IMR-90 (cell line): ENCODE measurements at regions not wholly inside any gene's neighbourhood (a gene's known extent, or its start where the extent isn't known, plus 50 kb on each side); places are given as distances from the start of the nearest gene placed in this dataset.
"Not testable (repeated sequence)": the region's sequence is repeated elsewhere in the genome, so short reads cannot be mapped to it uniquely, and the experiment has no call there.

Experiments
- ATAC-seq: fragments of 200-7000 bp; cut with Tn5 transposase; 2 replicates; pipeline ENCODE4 v1.9.1; 2020; ENCODE audit warnings: low read depth, mild to moderate bottlenecking, moderate library complexity
- BruUV-seq: library from RNA; stranded (reverse); fragments of 400-500 nt; replicated peaks from 2 replicates; lab custom pipeline; 2021; lab: Mats Ljungman, UMichigan
- CTCF ChIA-PET: fragments of 300-600 bp; formaldehyde crosslinking; extraction: SDS; loops from one replicate; lab custom pipeline; 2021; ENCODE audit warnings: antibody characterized with exemption; lab: Yijun Ruan, JAX
- POLR2A ChIA-PET: fragments of 300-600 bp; sonication (Branson Sonifier 250); formaldehyde crosslinking; loops from one replicate; lab custom pipeline; 2022; ENCODE audit warnings: antibody characterized with exemption; ENCODE audit not compliant: unreplicated experiment; lab: Charles Lee
- DNase-seq: peaks from one replicate; pipeline ENCODE4 v3.0.0; 2013
- H2AFZ ChIP-seq: replicated peaks from 2 replicates; pipeline ENCODE3; 2013; ENCODE audit warnings: low read length, mild to moderate bottlenecking; ENCODE audit not compliant: poor library complexity
- H2AK5ac ChIP-seq: 2 replicates; pipeline ENCODE4 v1.6.1; 2013; ENCODE audit warnings: low read depth, low read length, inconsistent platforms
- H2AK9ac ChIP-seq: replicated peaks from 2 replicates; pipeline ENCODE3; 2013; ENCODE audit warnings: mild to moderate bottlenecking, low read depth, low read length, moderate library complexity; ENCODE audit not compliant: poor library complexity
- H2BK120ac ChIP-seq: 2 replicates; pipeline ENCODE4 v1.6.1; 2013; ENCODE audit warnings: low read depth, low read length, inconsistent platforms
- H2BK15ac ChIP-seq: 3 replicates; pipeline ENCODE4 v1.6.1; 2013; ENCODE audit warnings: low read depth, low read length, inconsistent platforms
- H2BK20ac ChIP-seq: 2 replicates; pipeline ENCODE4 v1.6.1; 2013; ENCODE audit warnings: low read depth, mild to moderate bottlenecking, inconsistent platforms, low read length, moderate library complexity
- H2BK5ac ChIP-seq: 2 replicates; pipeline ENCODE4 v1.6.1; 2013; ENCODE audit warnings: mild to moderate bottlenecking, low read depth, low read length, inconsistent platforms; ENCODE audit not compliant: poor library complexity, severe bottlenecking
- H3K14ac ChIP-seq: replicated peaks from 2 replicates; pipeline ENCODE4 v1.6.1; 2013; ENCODE audit warnings: low read depth, low read length, inconsistent platforms
- H3K18ac ChIP-seq: 2 replicates; pipeline ENCODE4 v1.6.1; 2013; ENCODE audit warnings: low read depth, low read length, control low read depth
- H3K23ac ChIP-seq: 2 replicates; pipeline ENCODE4 v1.6.1; 2013; ENCODE audit warnings: low read depth, low read length, inconsistent platforms
- H3K27ac ChIP-seq: 2 replicates; pipeline ENCODE4 v1.5.1; 2013; ENCODE audit warnings: mild to moderate bottlenecking, control low read depth, low read length; ENCODE audit not compliant: insufficient read depth
- H3K27me3 ChIP-seq: 2 replicates; pipeline ENCODE4 v1.6.1; 2013; ENCODE audit warnings: low read length; ENCODE audit not compliant: control insufficient read depth, insufficient read depth
- H3K36me3 ChIP-seq: 2 replicates; pipeline ENCODE4 v1.6.1; 2013; ENCODE audit warnings: low read length, mixed read lengths; ENCODE audit not compliant: control insufficient read depth, insufficient read depth
- H3K4ac ChIP-seq: 2 replicates; pipeline ENCODE4 v1.6.1; 2013; ENCODE audit warnings: low read depth, low read length, inconsistent platforms
- H3K4me1 ChIP-seq: 2 replicates; pipeline ENCODE4 v1.6.1; 2013; ENCODE audit warnings: low read length, mixed read lengths; ENCODE audit not compliant: control insufficient read depth, insufficient read depth
- H3K4me2 ChIP-seq: 2 replicates; pipeline ENCODE4 v1.6.1; 2013; ENCODE audit warnings: low read depth, mild to moderate bottlenecking, control low read depth, low read length, moderate library complexity
- H3K4me3 ChIP-seq: 2 replicates; pipeline ENCODE4 v1.5.1; 2013; ENCODE audit warnings: low read depth, mild to moderate bottlenecking, control low read depth, low read length, moderate library complexity; ENCODE audit not compliant: insufficient read depth
- H3K56ac ChIP-seq: 2 replicates; pipeline ENCODE4 v1.6.1; 2013; ENCODE audit warnings: low read length, inconsistent platforms; ENCODE audit not compliant: insufficient read depth; ENCODE audit errors: extremely low read depth
- H3K79me1 ChIP-seq, 2 experiments: 2 replicates each; pipeline ENCODE4 v1.6.1; 2013; ENCODE audit warnings: low read length in 2 of 2, inconsistent platforms in 1 of 2, low read depth in 1 of 2
- H3K9ac ChIP-seq: 2 replicates; pipeline ENCODE4 v1.6.1; 2013; ENCODE audit warnings: low read depth, low read length, control low read depth
- H3K9me1 ChIP-seq: 2 replicates; pipeline ENCODE4 v1.6.1; 2013; ENCODE audit warnings: low read length, inconsistent platforms; ENCODE audit not compliant: insufficient read depth
- H3K9me3 ChIP-seq: 2 replicates; pipeline ENCODE4 v1.6.1; 2013; ENCODE audit warnings: low read length; ENCODE audit not compliant: control insufficient read depth, insufficient read depth
- H4K20me1 ChIP-seq: 2 replicates; pipeline ENCODE4 v1.6.1; 2013; ENCODE audit warnings: low read length, inconsistent platforms; ENCODE audit not compliant: insufficient read depth
- H4K5ac ChIP-seq: 2 replicates; pipeline ENCODE4 v1.6.1; 2013; ENCODE audit warnings: mild to moderate bottlenecking, low read depth, low read length, control low read depth
- H4K8ac ChIP-seq, 2 experiments: 2 replicates each; pipeline ENCODE4 v1.6.1; 2013; ENCODE audit warnings: low read depth in 2 of 2, low read length in 2 of 2, control low read depth in 1 of 2, inconsistent platforms in 1 of 2
- H4K91ac ChIP-seq: 2 replicates; pipeline ENCODE4 v1.6.1; 2013; ENCODE audit warnings: low read depth, low read length, inconsistent platforms; ENCODE audit not compliant: insufficient read depth
- WGBS, 2 experiments: methylation state at CpG; one replicate each; pipeline versions ENCODE4 v1.1.5 to v1.1.7; 2013; ENCODE audit warnings: missing lambda C conversion rate in 2 of 2; ENCODE audit not compliant: insufficient read length in 1 of 2; ENCODE audit errors: extremely low coverage in 2 of 2; 5-methylcytosine and 5-hydroxymethylcytosine counted together
- dilution Hi-C: fragments of 300-500 bp; cut with HindIII; formaldehyde crosslinking; loops from one replicate; pipeline ENCODE4 v1.14.3; 2018; ENCODE audit warnings: low sequenced_read_pairs; ENCODE audit not compliant: unreplicated experiment
- in situ Hi-C: fragments of 300-500 bp; cut with MboI; formaldehyde crosslinking; loops from 3 replicates; pipeline ENCODE4 v1.14.3; 2019; ENCODE audit warnings: low sequenced_read_pairs, inconsistent platforms, mixed read lengths
- intact Hi-C: fragments of 100-400 bp; cut with micrococcal nuclease; formaldehyde crosslinking; loops from 2 replicates; pipeline ENCODE4 v1.10.0; 2022

DNA sequence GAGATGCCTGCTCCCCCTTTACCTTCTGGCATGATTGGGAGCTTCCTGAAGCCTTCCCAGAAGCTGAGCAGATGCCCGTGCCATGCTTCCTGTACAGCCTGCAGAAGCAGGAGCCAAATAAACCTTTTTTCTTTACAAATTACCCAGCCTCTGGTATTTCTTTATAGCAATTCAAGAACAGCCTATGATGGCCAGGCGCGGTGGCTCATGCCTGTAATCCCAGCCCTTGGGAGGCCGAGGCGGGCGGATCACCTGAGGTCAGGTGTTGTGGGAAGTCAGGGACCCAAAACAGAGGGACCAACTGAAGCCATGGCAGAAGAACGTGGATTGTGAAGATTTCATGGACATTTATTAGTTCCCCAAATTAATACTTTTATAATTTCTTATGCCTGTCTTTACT is 62.2 kb upstream of the GRB10 start:
- H4K5ac ChIP-seq, H4K8ac ChIP-seq, H3K79me1 ChIP-seq, H3K4me2 ChIP-seq, H4K20me1 ChIP-seq, H2BK120ac ChIP-seq, POLR2A ChIA-PET, H2AFZ ChIP-seq, H3K4ac ChIP-seq, H3K27ac ChIP-seq, H3K9me3 ChIP-seq, H3K56ac ChIP-seq, CTCF ChIA-PET, intact Hi-C loops, dilution Hi-C loops, DNase-seq, H2BK5ac ChIP-seq, H4K91ac ChIP-seq, H2BK15ac ChIP-seq, in situ Hi-C loops, H3K36me3 ChIP-seq, H3K9ac ChIP-seq, H2BK20ac ChIP-seq, H3K14ac ChIP-seq, H3K23ac ChIP-seq, H3K9me1 ChIP-seq, H3K18ac ChIP-seq, BruUV-seq, H3K4me1 ChIP-seq, H2AK9ac ChIP-seq, H3K4me3 ChIP-seq, H2AK5ac ChIP-seq, ATAC-seq: not testable (repeated sequence)
- peaks cover 17% of the 10 kb centered on the region for H3K27me3 ChIP-seq
- no CpG with 5 or more reads among the region's 7 CpGs for WGBS, 2 experiments
